ENCODE measurements at regions not wholly inside any gene's neighbourhood (a gene's known extent, or its start where the extent isn't known, plus 50 kb on each side); places are given as distances from the start of the nearest gene placed in this dataset.

DNA sequence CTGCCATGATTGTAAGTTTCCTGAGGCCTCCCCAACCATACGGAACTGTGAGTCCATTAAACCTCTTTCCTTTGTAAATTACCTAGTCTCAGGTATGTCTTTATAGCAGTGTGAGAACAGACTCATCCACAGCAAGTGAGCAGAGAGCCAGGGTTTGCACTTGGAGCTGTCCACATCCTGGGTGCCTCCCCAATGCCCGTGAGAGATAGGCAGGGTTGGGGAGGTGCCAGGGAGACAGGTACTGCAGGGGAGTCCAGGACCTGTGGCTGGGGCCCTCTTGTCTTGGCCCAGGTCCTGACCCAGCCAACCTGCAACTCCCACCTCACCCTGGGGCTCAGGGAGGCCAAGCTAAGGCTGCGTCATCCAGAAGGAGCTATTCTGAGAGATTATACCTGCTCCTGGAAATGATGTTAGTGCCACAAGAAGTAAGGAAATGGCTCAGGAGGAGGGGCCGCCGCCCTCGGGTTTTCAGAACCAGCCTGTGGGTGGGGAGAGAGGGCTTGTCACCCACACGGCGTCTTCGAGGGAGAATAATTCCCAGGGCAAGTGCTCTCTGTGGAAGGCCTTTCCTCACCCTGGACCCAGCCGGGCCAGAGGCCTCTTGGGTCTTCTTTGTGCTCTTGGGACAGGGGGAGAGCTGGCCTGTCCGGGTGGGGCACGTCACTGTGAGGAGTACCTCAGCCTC is 66.5 kb downstream of the ADRA2C start:
- no peaks in the 10 kb centered on the region for H3K36me3 ChIP-seq
- H3K4me3 ChIP-seq: no peak overlapping the region
- H3K9me3 ChIP-seq: no peaks in the 10 kb centered on the region
- WGBS: 67% methylated on average over 12 of the region's 12 CpGs
- H3K27me3 ChIP-seq (replicated peaks; ENCODE audit: insufficient read depth): peaks cover 3% of the 10 kb centered on the region
- intact Hi-C loops (cut with DNase I): no loop called here
- H3K4me1 ChIP-seq (replicated peaks): no peaks in the 10 kb centered on the region
- no peak for DNase-seq (ENCODE audit: low spot score)
- TF ChIP-seq CTCF (IDR thresholded peaks at IDR 0.05) (no peak), POLR2A (IDR thresholded peaks at IDR 0.05) (no peak), POLR2AphosphoS5 (IDR thresholded peaks at IDR 0.05) (no peak)
- no peak overlapping the region for H3K27ac ChIP-seq

- WGBS: 88% methylated on average over 17 of the region's 18 CpGs
- Histone ChIP-seq H3K4me1 (replicated peaks) (no peaks in the 10 kb centered on the region), H3K4me3 (no peak overlapping the region), H3K27me3 (replicated peaks; ENCODE audit: insufficient read depth) (peaks cover 3% of the 10 kb centered on the region), H3K27ac (no peak overlapping the region), H3K9me3 (no peaks in the 10 kb centered on the region), H3K36me3 (no peaks in the 10 kb centered on the region)
- DNase-seq (ENCODE audit: low spot score): no peak
- intact Hi-C loops (cut with DNase I): no loop called here
- TF ChIP-seq CTCF (IDR thresholded peaks at IDR 0.05): no peak
- no peak for TF ChIP-seq POLR2A (IDR thresholded peaks at IDR 0.05)
- TF ChIP-seq POLR2AphosphoS5 (IDR thresholded peaks at IDR 0.05): no peak
Measured at GRCh38 chr4:3833326-3833989, 67.3 kb downstream of the ADRA2C start.

- intact Hi-C loops (cut with DNase I): no loop called here
- Histone ChIP-seq H3K27me3 (replicated peaks; ENCODE audit: insufficient read depth) (peaks cover 3% of the 10 kb centered on the region), H3K36me3 (no peaks in the 10 kb centered on the region), H3K4me3 (no peak overlapping the region), H3K27ac (no peak overlapping the region), H3K4me1 (replicated peaks) (no peaks in the 10 kb centered on the region), H3K9me3 (no peaks in the 10 kb centered on the region)
- 23% methylated on average over 15 of the region's 15 CpGs for WGBS
- no peak for DNase-seq (ENCODE audit: low spot score)
- TF ChIP-seq CTCF (IDR thresholded peaks at IDR 0.05) (no peak), POLR2AphosphoS5 (IDR thresholded peaks at IDR 0.05) (no peak), POLR2A (IDR thresholded peaks at IDR 0.05) (no peak)
Measured at GRCh38 chr4:3834186-3834662, 68.0 kb downstream of the ADRA2C start.

DNA sequence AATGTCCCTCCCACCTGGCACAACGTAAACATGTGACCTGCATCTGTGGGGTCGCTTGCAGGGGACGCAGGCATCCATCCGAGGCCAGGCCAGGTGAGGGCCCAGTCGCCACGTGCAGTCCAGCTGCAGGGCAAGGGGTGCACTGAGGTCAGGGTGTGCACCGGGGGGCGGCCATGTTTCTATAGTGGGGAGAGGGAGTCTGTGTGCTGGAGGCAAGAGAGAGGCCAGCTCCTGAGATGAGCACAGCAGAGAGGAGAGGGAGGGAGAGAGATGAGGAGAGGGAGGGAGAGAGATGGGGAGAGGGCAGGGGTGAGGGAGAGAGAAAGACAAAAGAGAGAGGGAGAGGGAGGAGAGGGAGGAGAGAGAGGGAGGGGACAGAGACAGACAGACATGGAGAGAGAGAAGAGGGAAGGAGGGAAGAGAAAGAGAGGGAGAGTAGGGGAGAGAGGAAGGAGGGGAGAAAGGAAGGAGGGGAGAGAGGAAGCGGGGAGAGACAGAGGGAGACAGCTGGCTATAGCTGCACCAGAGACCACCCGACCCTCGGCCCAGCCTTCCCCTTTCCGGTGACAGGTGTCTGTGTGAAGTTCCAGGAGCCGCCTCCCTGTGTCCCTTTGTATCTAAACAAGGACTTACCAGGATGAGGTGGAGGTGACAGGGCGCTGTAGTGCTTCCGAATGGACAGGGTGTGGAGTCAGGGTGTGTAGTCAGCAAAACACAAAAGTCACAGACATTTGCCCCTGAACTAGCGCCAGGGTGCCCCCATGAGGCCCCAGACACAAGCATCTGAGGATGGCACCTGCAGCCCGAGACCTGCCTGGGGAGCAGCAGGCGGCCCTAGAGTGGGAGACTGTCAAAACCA is 68.7 kb downstream of the ADRA2C start:
- Histone ChIP-seq H3K4me1 (replicated peaks) (no peaks in the 10 kb centered on the region), H3K27ac (no peak overlapping the region), H3K4me3 (no peak overlapping the region), H3K27me3 (replicated peaks; ENCODE audit: insufficient read depth) (peaks cover 3% of the 10 kb centered on the region), H3K36me3 (no peaks in the 10 kb centered on the region), H3K9me3 (no peaks in the 10 kb centered on the region)
- DNase-seq (ENCODE audit: low spot score): no peak
- WGBS: 46% methylated on average over 18 of the region's 18 CpGs
- intact Hi-C loops (cut with DNase I): no loop called here
- TF ChIP-seq POLR2AphosphoS5 (IDR thresholded peaks at IDR 0.05) (no peak), CTCF (IDR thresholded peaks at IDR 0.05) (no peak), POLR2A (IDR thresholded peaks at IDR 0.05) (no peak)

Data from prostate gland (tissue), 2 donors.